ENCODE measurements at regions not wholly inside any gene's neighbourhood (a gene's known extent, or its start where the extent isn't known, plus 50 kb on each side); places are given as distances from the start of the nearest gene placed in this dataset.

GRCh38 chr15:95127356-95127755, 896.0 kb downstream of the MCTP2 start:
- Histone ChIP-seq H3K27ac (no peak overlapping the region), H3K9me3 (no peaks in the 10 kb centered on the region), H3K4me1 (peaks cover 0 to 14% (median 0%) of the 10 kb centered on the region in 3 donors), H3K36me3 (no peaks in the 10 kb centered on the region), H3K4me3 (no peak overlapping the region), H3K27me3 (no peaks in the 10 kb centered on the region)
- 63 to 73% methylated on average over 3 of the region's 3 CpGs for WGBS, 2 donors
- TF ChIP-seq CTCF (IDR thresholded peaks at IDR 0.05) (no peak), POLR2A (IDR thresholded peaks at IDR 0.05) (no peak)
- intact Hi-C loops (cut with DNase I) = no loop called here
- no peak for DNase-seq

DNA sequence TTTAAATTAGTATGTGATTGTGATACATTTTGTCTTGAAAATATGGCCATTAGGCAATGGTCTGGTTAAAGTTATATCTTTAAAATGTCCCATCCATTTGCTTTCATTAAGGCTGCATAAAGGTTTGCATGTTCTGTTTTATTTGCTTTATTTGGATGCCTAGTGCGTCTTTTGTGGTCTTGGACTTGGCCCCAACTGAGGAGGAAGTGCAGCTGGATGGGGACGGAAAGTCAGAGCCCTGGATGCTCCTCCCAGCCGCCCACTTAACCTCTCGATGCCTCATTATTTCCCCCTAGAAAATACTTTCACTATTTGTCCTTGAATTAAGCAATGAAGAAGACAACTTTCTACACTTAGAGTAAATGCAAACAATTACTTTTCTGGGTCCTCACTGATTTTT, 898.2 kb downstream of the MCTP2 start:
- intact Hi-C loops (cut with DNase I) = no loop called here
- Histone ChIP-seq H3K4me3 (no peak overlapping the region), H3K36me3 (no peaks in the 10 kb centered on the region), H3K27me3 (no peaks in the 10 kb centered on the region), H3K9me3 (no peaks in the 10 kb centered on the region), H3K27ac (peak overlapping the region in 1 of 4 donors; percentile 13), H3K4me1 (peaks cover 0 to 16% (median 0%) of the 10 kb centered on the region in 3 donors)
- WGBS, 2 donors = 25 to 29% methylated on average over 3 to 4 of the region's 4 CpGs
- DNase-seq = no peak
- TF ChIP-seq CTCF (IDR thresholded peaks at IDR 0.05) (no peak), POLR2A (IDR thresholded peaks at IDR 0.05) (no peak)

DNA sequence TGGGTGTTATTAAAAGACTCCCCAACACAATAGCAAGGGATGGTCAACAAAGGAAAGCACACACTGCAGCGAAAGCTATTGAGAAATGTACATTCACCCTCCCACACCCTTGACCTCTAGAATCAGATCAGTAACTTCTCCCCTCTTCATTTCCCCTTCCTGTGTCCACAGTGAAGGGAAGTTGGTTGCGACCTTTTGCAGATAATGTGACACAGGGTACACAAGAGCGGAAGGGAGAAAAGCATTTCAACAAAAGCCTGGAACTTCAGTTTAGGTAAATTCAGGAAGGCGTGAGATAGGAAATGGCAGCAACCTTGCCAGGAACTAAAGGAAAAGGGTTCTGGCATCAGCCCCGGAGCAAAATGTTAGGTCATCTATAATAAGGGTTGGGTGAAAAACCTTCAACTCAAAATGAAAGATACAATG, 899.8 kb downstream of the MCTP2 start:
- intact Hi-C loops (cut with DNase I) = no loop called here
- no peak for DNase-seq
- WGBS, 2 donors = 41 to 54% methylated on average over 5 of the region's 5 CpGs
- no peak for TF ChIP-seq CTCF (IDR thresholded peaks at IDR 0.05)
- no peak for TF ChIP-seq POLR2A (IDR thresholded peaks at IDR 0.05)
- Histone ChIP-seq H3K27ac (peak overlapping the region in 1 of 4 donors; percentile 15), H3K4me1 (peaks cover 0 to 16% (median 0%) of the 10 kb centered on the region in 3 donors), H3K36me3 (no peaks in the 10 kb centered on the region), H3K9me3 (no peaks in the 10 kb centered on the region), H3K27me3 (no peaks in the 10 kb centered on the region), H3K4me3 (no peak overlapping the region)

DNA sequence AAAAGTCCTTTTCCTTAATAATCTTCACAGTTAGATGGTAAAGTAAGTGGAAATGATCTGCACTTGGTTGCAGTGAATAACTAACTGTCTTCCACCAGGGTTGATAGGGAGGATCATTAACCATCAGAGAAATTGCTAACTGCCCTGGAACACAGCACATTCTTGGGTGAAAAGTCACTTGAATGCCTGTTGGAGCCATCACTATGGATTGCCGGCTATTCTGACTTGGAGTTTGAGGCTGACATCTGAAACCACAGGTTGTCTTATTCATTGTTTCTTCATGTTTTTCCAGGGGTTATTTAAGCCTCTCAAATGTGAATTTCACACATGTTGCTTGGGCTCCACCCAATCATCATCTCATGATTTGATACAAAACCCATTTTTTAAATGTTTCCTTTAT, 901.4 kb downstream of the MCTP2 start:
- no peaks in the 10 kb centered on the region for H3K27me3 ChIP-seq
- no peak overlapping the region for H3K4me3 ChIP-seq
- H3K27ac ChIP-seq = peak overlapping the region in 1 of 4 donors; percentile 25
- H3K9me3 ChIP-seq = no peaks in the 10 kb centered on the region
- intact Hi-C loops (cut with DNase I) = no loop called here
- no peak for DNase-seq
- H3K4me1 ChIP-seq = peaks cover 0 to 16% (median 0%) of the 10 kb centered on the region in 3 donors
- H3K36me3 ChIP-seq = no peaks in the 10 kb centered on the region
- 71 to 83% methylated on average over 1 of the region's 1 CpG for WGBS, 2 donors
- no peak for TF ChIP-seq POLR2A (IDR thresholded peaks at IDR 0.05)
- TF ChIP-seq CTCF (IDR thresholded peaks at IDR 0.05) = no peak

DNA sequence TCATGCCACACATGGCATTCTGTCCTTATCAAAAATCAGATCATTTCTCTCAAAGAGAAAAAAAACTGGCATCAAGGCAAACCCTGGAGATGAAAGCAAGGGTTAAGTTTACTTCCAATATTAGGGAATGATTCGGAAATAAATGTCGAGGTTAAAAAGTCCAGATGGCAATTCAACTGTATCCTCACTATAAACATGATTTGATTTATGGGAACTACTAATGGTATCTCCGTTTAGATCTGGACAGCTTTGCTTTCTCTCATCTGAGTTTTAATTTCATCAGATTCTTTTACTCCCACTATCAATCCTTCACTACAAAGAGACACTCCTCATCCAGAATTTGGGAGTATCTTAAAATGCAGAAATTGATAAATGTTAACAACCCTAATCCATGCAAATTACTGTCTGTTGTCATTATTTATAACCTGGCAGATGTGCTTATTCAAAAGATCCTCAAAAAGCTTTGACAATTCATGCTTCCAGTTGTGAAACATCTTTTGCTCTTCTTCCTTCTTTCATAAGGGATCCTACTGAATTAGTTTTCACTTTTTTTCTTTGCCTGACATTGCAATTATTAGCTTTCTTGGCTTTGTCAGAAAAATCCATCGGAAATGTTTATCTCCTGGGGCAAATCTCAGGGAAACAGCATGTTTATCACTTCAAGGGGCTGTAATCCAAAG, 903.2 kb downstream of the MCTP2 start:
- Histone ChIP-seq H3K4me1 (peaks cover 0 to 15% (median 0%) of the 10 kb centered on the region in 3 donors), H3K27me3 (no peaks in the 10 kb centered on the region), H3K27ac (peak overlapping the region in 1 of 4 donors; percentile 7), H3K9me3 (no peaks in the 10 kb centered on the region), H3K4me3 (no peak overlapping the region), H3K36me3 (no peaks in the 10 kb centered on the region)
- TF ChIP-seq POLR2A (IDR thresholded peaks at IDR 0.05) (no peak), CTCF (IDR thresholded peaks at IDR 0.05) (no peak)
- intact Hi-C loops (cut with DNase I) = no loop called here
- WGBS, 2 donors = 25 to 46% methylated on average over 4 of the region's 4 CpGs
- no peak for DNase-seq
